ENCODE measurements at regions not wholly inside any gene's neighbourhood (a gene's known extent, or its start where the extent isn't known, plus 50 kb on each side); places are given as distances from the start of the nearest gene placed in this dataset.

- H3K4me3 ChIP-seq (ENCODE audit: low read depth, poor library complexity, severe bottlenecking) = no peak overlapping the region
- TF ChIP-seq POLR2A (IDR thresholded peaks at IDR 0.05) = no peak
- TF ChIP-seq CTCF (IDR thresholded peaks at IDR 0.05) = no peak
- no peak for DNase-seq (ENCODE audit: low spot score in 2 of 2)
- intact Hi-C loops (cut with DNase I; ENCODE audit: low total_unique reads) = no loop called here
- whole genome bisulfite sequencing, 2 donors = 66 to 67% methylated on average over 4 of the region's 4 CpGs
Measured at GRCh38 chr15:39041979-39042495, 477.4 kb upstream of the RASGRP1 start.

GRCh38 chr15:39051626-39052322 lies 487.2 kb upstream of the RASGRP1 start:
- 91% methylated on average over 4 of the region's 4 CpGs for WGBS, 2 donors
- TF ChIP-seq CTCF (IDR thresholded peaks at IDR 0.05) (no peak), POLR2A (IDR thresholded peaks at IDR 0.05) (no peak)
- DNase-seq (ENCODE audit: low spot score in 2 of 2) = no peak
- no peak overlapping the region for H3K4me3 ChIP-seq (ENCODE audit: low read depth, poor library complexity, severe bottlenecking)
- intact Hi-C loops (cut with DNase I; ENCODE audit: low total_unique reads) = no loop called here

- H3K4me3 ChIP-seq (ENCODE audit: low read depth, poor library complexity, severe bottlenecking) = no peak overlapping the region
- DNase-seq (ENCODE audit: low spot score in 2 of 2) = no peak
- TF ChIP-seq CTCF (IDR thresholded peaks at IDR 0.05) (no peak), POLR2A (IDR thresholded peaks at IDR 0.05) (no peak)
- intact Hi-C loops (cut with DNase I; ENCODE audit: low total_unique reads) = no loop called here
Measured at GRCh38 chr15:39052323-39052705, 487.7 kb upstream of the RASGRP1 start.

- no peak for TF ChIP-seq CTCF (IDR thresholded peaks at IDR 0.05)
- TF ChIP-seq POLR2A (IDR thresholded peaks at IDR 0.05) = no peak
- H3K4me3 ChIP-seq (ENCODE audit: low read depth, poor library complexity, severe bottlenecking) = no peak overlapping the region
- intact Hi-C loops (cut with DNase I; ENCODE audit: low total_unique reads) = no loop called here
- DNase-seq (ENCODE audit: low spot score in 2 of 2) = no peak
Measured at GRCh38 chr15:39053480-39053879, 488.9 kb upstream of the RASGRP1 start.

- TF ChIP-seq CTCF (IDR thresholded peaks at IDR 0.05) (no peak), POLR2A (IDR thresholded peaks at IDR 0.05) (no peak)
- 50 to 52% methylated on average over 5 of the region's 5 CpGs for WGBS, 2 donors
- intact Hi-C loops (cut with DNase I; ENCODE audit: low total_unique reads) = no loop called here
- no peak overlapping the region for H3K4me3 ChIP-seq (ENCODE audit: low read depth, poor library complexity, severe bottlenecking)
- no peak for DNase-seq (ENCODE audit: low spot score in 2 of 2)
Measured at GRCh38 chr15:39054128-39054732, 489.6 kb upstream of the RASGRP1 start.

Data from lower leg skin (tissue), 4 donors.